Activated CD8-positive, alpha-beta T cell treated with anti-CD3 and anti-CD28 coated beads, Interleukin-2, amount 10 ng/mL, durations not matched to agents 7 days and 5 days (primary cell): ENCODE measurements at regions not wholly inside any gene's neighbourhood (a gene's known extent, or its start where the extent isn't known, plus 50 kb on each side); places are given as distances from the start of the nearest gene placed in this dataset.

Experiments used
- ATAC-seq: fragments of 150-1000 bp; cut with Tn5 transposase; one replicate; pipeline ENCODE4 v1.10.0; 2021; ENCODE audit warnings: moderate library complexity
- CTCF ChIA-PET: fragments of 350-600 bp; sonication (Branson Sonifier 250); formaldehyde crosslinking; loops from one replicate; lab custom pipeline; 2021; ENCODE audit warnings: antibody characterized with exemption; lab: Charles Lee
- POLR2A ChIA-PET: fragments of 350-600 bp; sonication (Branson Sonifier 250); formaldehyde crosslinking; loops from one replicate; lab custom pipeline; 2021; ENCODE audit warnings: antibody characterized with exemption; lab: Charles Lee
- DNase-seq: peaks from one replicate; pipeline ENCODE4 v3.0.0-alpha.2; 2020
- H3K27ac Mint-ChIP-seq: one replicate; pipeline ENCODE4 v1.8.0; 2021; ENCODE audit warnings: mild to moderate bottlenecking, mixed read lengths
- H3K27me3 Mint-ChIP-seq: one replicate; pipeline ENCODE4 v1.8.0; 2021; ENCODE audit warnings: low read depth, mixed read lengths
- H3K36me3 Mint-ChIP-seq: one replicate; pipeline ENCODE4 v1.8.0; 2021; ENCODE audit warnings: low read depth, mixed read lengths
- H3K4me1 Mint-ChIP-seq: one replicate; pipeline ENCODE4 v1.8.0; 2021; ENCODE audit warnings: low read depth, mixed read lengths
- H3K4me3 Mint-ChIP-seq: one replicate; pipeline ENCODE4 v1.8.0; 2021; ENCODE audit warnings: mild to moderate bottlenecking, mixed read lengths
- H3K9me3 Mint-ChIP-seq: one replicate; pipeline ENCODE4 v1.8.0; 2022; ENCODE audit warnings: mixed read lengths; ENCODE audit not compliant: insufficient read depth

DNA sequence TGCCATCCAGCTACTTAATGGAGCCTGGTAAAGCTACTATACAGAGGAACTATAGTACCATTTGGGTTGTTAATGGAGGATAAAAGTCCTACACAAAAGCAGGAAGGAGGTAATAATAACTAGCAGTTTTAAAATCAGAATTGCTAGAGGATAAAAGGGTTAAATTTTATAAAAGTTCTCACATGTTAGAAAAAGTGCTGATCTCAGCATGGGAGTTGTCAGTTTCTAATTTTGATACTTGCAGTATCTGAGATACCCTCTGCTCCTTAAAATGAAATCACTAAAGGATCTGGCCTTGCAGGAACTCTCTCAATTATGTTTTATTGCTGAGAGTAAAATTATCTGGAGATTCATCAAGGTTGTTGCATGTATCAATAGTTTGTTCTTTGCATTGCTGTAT, 272.2 kb upstream of the GYPC start:
- no peaks in the 10 kb centered on the region for H3K36me3 Mint-ChIP-seq
- peaks cover 8% of the 10 kb centered on the region for H3K9me3 Mint-ChIP-seq
- no peak overlapping the region for H3K4me3 Mint-ChIP-seq
- CTCF ChIA-PET, result no interaction called here
- DNase-seq, result no peak
- ATAC-seq, result no peak
- POLR2A ChIA-PET, result no interaction called here
- H3K27me3 Mint-ChIP-seq, result peaks cover 5% of the 10 kb centered on the region
- H3K27ac Mint-ChIP-seq, result no peak overlapping the region
- no peaks in the 10 kb centered on the region for H3K4me1 Mint-ChIP-seq

DNA sequence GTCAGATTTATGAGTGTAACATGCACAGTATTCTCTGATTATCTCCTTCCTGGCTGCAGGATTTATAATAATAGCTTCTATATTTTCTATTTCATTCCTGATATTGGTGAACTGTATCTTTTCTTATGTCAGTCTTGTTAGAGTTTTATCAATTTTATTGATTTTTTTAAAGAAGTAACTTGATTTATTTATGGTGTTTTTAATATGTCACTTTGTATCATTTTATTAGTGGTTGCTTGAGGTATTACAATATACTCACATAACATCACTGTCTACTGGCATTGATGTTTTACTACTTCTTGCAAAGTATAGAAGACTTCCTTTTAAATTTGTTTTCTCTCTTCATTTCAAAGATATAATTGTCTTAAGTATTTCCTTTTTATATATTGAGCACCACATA, 270.5 kb upstream of the GYPC start:
- Mint-ChIP-seq H3K36me3 (no peaks in the 10 kb centered on the region), H3K4me1 (no peaks in the 10 kb centered on the region), H3K27ac (no peak overlapping the region), H3K4me3 (no peak overlapping the region), H3K9me3 (peaks cover 8% of the 10 kb centered on the region), H3K27me3 (no peaks in the 10 kb centered on the region)
- DNase-seq (no peak), ATAC-seq (no peak)
- ChIA-PET POLR2A (no interaction called here), CTCF (no interaction called here)

DNA sequence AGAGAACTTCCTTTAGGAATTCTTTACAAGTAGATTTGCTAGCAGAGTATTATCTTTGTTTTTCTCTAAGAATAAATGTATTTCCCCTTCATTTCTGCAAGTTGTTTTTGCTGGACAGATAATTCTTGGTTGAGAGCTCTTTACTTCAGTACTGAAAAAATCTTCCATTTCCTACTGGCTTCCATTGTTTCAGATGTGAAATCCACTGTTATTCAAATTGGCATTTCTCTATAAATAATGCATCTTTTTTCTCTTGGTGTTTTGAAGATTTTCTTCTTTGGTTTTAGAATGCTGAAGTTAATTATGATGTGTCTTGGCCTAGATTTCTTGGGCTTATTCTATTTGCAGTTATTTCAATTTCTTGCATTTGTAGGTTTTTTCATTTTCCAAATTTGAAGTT, 270.0 kb upstream of the GYPC start:
- H3K27me3 Mint-ChIP-seq, result no peaks in the 10 kb centered on the region
- H3K36me3 Mint-ChIP-seq, result no peaks in the 10 kb centered on the region
- POLR2A ChIA-PET, result no interaction called here
- ATAC-seq, result no peak
- no peak overlapping the region for H3K4me3 Mint-ChIP-seq
- H3K27ac Mint-ChIP-seq, result no peak overlapping the region
- H3K9me3 Mint-ChIP-seq, result peaks cover 8% of the 10 kb centered on the region
- CTCF ChIA-PET, result no interaction called here
- no peak for DNase-seq
- H3K4me1 Mint-ChIP-seq, result no peaks in the 10 kb centered on the region

DNA sequence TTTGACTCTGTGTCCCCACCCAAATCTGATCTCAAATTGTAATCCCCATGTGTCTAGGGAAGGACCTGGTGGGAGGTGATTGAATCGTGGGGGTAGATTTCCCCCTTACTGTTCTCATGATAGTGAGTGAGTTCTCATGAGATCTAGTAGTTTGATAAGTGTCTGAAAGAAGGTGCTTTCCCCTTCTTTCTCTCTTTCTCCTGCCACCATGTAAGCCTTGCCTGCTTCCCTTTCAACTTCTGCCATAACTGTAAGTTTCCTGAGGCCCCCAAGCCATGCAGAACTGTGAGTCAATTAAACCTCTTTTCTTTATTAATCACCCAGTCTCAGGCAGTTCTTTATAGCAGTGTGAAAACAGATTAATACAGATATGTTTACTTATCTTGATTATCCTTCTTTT, 266.5 kb upstream of the GYPC start:
- Mint-ChIP-seq H3K27ac (no peak overlapping the region), H3K27me3 (peaks cover 4% of the 10 kb centered on the region), H3K4me3 (no peak overlapping the region), H3K9me3 (peaks cover 8% of the 10 kb centered on the region), H3K4me1 (no peaks in the 10 kb centered on the region), H3K36me3 (no peaks in the 10 kb centered on the region)
- CTCF ChIA-PET, result no interaction called here
- ATAC-seq, result no peak
- POLR2A ChIA-PET, result no interaction called here
- no peak for DNase-seq

DNA sequence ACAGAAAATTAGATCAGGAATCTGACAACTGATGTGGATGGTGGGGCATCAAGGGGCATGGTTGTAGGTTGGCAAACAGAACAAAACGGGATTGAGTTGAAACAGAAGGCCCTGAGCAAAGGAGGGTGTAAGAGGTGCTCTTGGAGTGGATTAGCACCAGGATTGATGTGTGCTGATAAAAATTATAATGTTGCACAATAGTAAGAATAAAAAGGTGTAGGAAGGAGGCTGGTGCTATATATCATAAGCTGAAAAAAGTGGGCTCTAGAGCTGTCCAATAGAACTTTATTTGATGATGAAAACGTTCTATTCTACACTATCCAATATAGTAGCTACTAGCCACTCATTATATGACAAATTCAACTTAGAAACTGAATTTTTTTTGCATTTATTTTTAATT, 263.1 kb upstream of the GYPC start:
- ChIA-PET CTCF (no interaction called here), POLR2A (no interaction called here)
- H3K27me3 Mint-ChIP-seq, result peaks cover 12% of the 10 kb centered on the region
- ATAC-seq, result no peak
- no peak overlapping the region for H3K4me3 Mint-ChIP-seq
- H3K9me3 Mint-ChIP-seq, result no peaks in the 10 kb centered on the region
- no peaks in the 10 kb centered on the region for H3K4me1 Mint-ChIP-seq
- H3K36me3 Mint-ChIP-seq, result no peaks in the 10 kb centered on the region
- no peak for DNase-seq
- no peak overlapping the region for H3K27ac Mint-ChIP-seq

DNA sequence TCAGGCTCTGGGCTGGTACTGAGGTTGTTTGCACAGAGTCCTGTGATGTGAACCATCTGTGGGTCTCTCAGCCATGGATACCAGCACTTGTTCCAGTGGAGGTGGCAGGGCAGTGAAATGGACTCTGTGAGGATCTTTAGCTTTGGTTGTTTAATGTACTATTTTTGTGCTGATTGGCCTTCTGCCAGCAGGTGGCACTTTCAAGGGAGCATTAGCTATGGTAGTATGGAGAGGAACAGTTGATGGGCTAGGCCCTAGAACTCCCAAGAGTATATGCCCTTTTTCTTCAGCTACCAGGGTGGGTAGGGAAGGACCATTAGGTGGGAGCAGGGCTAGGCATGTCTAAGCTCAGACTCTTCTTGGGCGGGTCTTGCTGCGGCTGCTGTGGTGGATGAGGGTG, 257.0 kb upstream of the GYPC start:
- no peaks in the 10 kb centered on the region for H3K36me3 Mint-ChIP-seq
- peaks cover 13% of the 10 kb centered on the region for H3K27me3 Mint-ChIP-seq
- H3K9me3 Mint-ChIP-seq, result no peaks in the 10 kb centered on the region
- ChIA-PET POLR2A (no interaction called here), CTCF (interaction anchor here (0.7 to 3.4 kb wide), 11 partner anchors 8 to 573 kb away, joined by 3 to 21 read pairs (median 4); no protein-coding TSS in a partner anchor)
- ATAC-seq (no peak), DNase-seq (peak; percentile 43)
- H3K4me1 Mint-ChIP-seq, result no peaks in the 10 kb centered on the region
- no peak overlapping the region for H3K27ac Mint-ChIP-seq
- no peak overlapping the region for H3K4me3 Mint-ChIP-seq

DNA sequence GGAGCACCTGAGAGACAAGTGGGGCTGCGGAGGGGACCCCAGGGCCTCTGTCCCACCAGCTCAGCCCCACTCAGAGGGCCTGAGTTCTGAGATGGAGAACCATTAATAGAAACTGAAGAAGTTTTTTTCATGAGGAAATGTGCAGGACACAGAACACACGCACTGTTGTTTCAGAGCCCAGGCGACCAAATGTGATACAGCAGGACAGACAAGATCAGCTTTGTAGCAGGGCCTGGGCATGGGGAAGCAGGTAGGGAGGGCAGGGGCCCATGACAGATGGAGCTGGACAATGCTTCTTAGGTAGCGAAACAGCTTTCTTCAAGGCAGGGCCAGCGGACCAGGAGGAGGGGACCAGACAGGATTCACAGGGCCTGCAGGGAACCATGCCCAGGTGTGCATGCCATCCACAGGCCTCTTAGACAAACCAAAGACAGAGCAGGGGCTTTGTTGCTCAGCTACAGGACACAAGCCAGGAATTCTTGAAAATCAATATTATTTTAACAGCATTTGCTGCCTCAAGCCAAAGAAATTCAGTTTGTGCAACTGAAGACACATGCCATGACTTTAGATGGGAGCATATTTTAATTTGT, 252.8 kb upstream of the GYPC start:
- Mint-ChIP-seq H3K27ac (no peak overlapping the region), H3K9me3 (no peaks in the 10 kb centered on the region), H3K36me3 (no peaks in the 10 kb centered on the region), H3K4me3 (no peak overlapping the region), H3K4me1 (no peaks in the 10 kb centered on the region), H3K27me3 (peaks cover 2% of the 10 kb centered on the region)
- POLR2A ChIA-PET, result no interaction called here
- ATAC-seq, result no peak
- CTCF ChIA-PET, result no interaction called here
- DNase-seq, result no peak

DNA sequence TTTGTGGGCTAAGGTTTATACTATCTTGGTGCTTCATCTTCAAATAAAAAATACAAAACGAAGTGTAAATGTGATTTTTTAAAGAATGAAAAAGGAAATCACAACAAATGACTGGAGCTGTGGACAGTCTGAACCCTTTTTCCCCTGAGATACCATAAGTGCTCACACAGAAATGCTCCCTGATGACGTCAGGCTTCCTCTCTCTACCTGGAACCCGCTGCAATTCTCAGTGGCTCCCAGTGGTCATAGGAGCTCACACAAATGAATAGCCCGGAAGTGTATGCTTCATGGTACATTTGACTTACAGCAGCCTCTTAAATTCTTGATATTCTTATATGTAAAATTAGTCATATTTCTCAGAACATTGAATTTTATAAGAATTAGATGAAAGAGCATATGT, 249.7 kb upstream of the GYPC start:
- H3K36me3 Mint-ChIP-seq, result peaks cover under 1% of the 10 kb centered on the region
- DNase-seq (no peak), ATAC-seq (no peak)
- H3K9me3 Mint-ChIP-seq, result no peaks in the 10 kb centered on the region
- no peak overlapping the region for H3K4me3 Mint-ChIP-seq
- no peaks in the 10 kb centered on the region for H3K4me1 Mint-ChIP-seq
- no peak overlapping the region for H3K27ac Mint-ChIP-seq
- CTCF ChIA-PET, result no interaction called here
- peaks cover 3% of the 10 kb centered on the region for H3K27me3 Mint-ChIP-seq
- POLR2A ChIA-PET, result no interaction called here

DNA sequence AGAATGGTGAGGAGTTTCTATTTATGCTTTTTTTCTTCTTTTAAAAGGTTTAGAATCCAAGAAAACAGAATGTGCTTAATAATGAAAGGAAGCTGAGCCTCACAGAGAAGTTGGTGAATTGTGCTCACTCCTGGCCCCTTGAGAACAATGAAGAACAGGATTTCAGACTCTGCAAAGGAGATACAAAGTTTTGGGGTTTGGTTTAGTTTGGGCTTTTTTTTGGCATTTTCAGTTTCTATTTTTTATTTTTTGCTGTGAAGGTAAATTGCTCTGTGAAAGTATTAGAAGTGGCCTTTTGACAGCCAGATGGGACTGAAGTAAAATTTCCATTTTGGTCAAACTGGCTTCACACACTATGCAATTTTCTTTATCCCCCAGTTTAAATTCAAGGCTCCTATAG, 247.3 kb upstream of the GYPC start:
- Mint-ChIP-seq H3K27me3 (peaks cover 4% of the 10 kb centered on the region), H3K4me1 (peaks cover 18% of the 10 kb centered on the region), H3K9me3 (peaks cover 3% of the 10 kb centered on the region), H3K27ac (no peak overlapping the region), H3K36me3 (peaks cover 2% of the 10 kb centered on the region), H3K4me3 (no peak overlapping the region)
- ATAC-seq (no peak), DNase-seq (no peak)
- ChIA-PET POLR2A (no interaction called here), CTCF (interaction anchor here (1.8 kb wide), 1 partner anchor 9 kb away, joined by 7 read pairs; no protein-coding TSS in a partner anchor)

DNA sequence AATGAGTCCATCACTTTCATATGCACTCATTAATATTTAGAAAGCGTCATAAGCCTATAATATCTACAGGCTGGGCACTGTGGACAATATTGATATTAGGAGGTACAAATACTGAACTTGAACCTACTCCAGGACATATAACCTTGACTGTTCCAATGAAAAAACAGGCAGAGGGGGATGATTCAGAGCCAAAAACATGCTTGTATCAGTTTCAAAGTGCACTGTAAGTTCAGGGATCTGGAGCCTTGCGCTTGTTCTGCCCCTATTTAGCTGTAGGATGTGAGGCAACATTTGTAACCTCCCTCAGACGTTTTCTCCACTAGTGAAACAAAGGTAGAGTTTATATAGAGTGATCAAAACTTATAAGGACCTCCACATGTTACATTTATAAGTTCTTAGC, 246.1 kb upstream of the GYPC start:
- no peak for ATAC-seq
- no peak for DNase-seq
- Mint-ChIP-seq H3K4me3 (no peak overlapping the region), H3K36me3 (peaks cover 7% of the 10 kb centered on the region), H3K27me3 (peaks cover 3% of the 10 kb centered on the region), H3K4me1 (peaks cover 18% of the 10 kb centered on the region), H3K27ac (no peak overlapping the region), H3K9me3 (peaks cover 10% of the 10 kb centered on the region)
- CTCF ChIA-PET, result interaction anchor here (1.8 kb wide), 1 partner anchor 10 kb away, joined by 7 read pairs; no protein-coding TSS in a partner anchor
- POLR2A ChIA-PET, result no interaction called here

DNA sequence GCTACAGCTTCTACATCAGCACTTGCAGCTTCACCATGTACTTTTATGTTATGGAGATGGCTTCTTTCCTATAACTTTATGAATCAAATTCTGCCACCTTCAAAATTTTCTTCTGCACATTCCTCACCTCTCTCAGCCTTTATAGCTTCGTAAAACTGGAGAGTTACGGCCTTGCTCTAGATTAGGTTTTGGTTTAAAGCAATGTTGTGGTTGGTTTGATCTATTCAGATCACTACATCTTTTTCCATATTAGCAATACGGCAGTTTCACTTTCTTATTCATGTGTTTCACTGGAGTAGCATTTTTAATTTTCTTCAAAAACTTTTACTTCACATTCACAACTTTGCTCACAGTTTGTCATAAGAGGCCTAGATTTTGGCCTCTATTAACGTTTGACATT, 242.9 kb upstream of the GYPC start:
- Mint-ChIP-seq H3K9me3 (peaks cover 10% of the 10 kb centered on the region), H3K27ac (peak overlapping the region; percentile 62), H3K4me1 (peaks cover 18% of the 10 kb centered on the region), H3K27me3 (peaks cover 5% of the 10 kb centered on the region), H3K4me3 (peak overlapping the region; percentile 23), H3K36me3 (peaks cover 7% of the 10 kb centered on the region)
- no peak for DNase-seq
- ChIA-PET POLR2A (no interaction called here), CTCF (interaction anchor here (0.9 to 1.5 kb wide), 4 partner anchors 12 to 365 kb away, joined by 3 to 6 read pairs (median 4); no protein-coding TSS in a partner anchor)
- peak; percentile 96 for ATAC-seq

DNA sequence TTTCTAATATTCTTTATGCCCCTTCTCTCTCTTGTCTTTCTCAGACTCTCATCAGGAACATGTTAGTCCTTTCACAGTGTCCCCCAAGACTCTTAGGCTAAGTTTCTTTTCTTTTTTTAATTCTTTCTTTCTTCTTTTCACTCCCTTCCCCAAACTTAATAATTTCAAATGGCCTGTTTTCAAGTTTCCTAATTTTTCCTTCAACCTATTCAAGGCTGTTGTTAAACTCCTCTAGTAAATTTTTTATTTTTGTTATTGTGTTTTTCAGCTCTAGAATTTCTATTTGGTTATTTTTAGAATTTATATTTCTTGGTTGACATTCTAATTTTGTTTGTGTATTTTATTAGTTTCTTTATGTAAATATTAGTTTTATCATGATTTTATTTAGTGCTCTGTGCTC, 236.6 kb upstream of the GYPC start:
- Mint-ChIP-seq H3K4me3 (no peak overlapping the region), H3K27ac (no peak overlapping the region), H3K27me3 (peaks cover 7% of the 10 kb centered on the region), H3K4me1 (no peaks in the 10 kb centered on the region), H3K9me3 (peaks cover 12% of the 10 kb centered on the region), H3K36me3 (peaks cover 4% of the 10 kb centered on the region)
- ATAC-seq (no peak), DNase-seq (no peak)
- ChIA-PET CTCF (no interaction called here), POLR2A (no interaction called here)

DNA sequence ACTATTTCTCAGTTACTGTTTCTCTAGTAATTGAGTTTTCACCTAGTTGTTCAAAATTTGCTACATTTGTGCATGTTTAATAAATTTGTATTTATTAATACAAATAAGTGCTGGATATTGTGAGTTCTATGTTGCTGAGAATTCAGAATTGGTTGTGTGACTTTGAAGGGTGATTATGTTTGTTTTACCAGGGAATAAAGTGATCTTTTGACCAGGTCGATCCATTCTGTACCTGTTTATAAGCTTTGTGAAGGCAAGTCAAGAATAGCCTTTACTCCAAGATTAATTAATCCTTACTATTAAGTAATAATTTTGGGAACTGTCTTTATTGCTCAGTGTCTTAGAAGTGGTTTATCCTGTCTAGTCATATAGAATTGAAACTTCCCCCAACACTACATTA, 230.0 kb upstream of the GYPC start:
- Mint-ChIP-seq H3K9me3 (no peaks in the 10 kb centered on the region), H3K27me3 (peaks cover 15% of the 10 kb centered on the region), H3K27ac (no peak overlapping the region), H3K4me3 (no peak overlapping the region), H3K4me1 (no peaks in the 10 kb centered on the region), H3K36me3 (no peaks in the 10 kb centered on the region)
- ATAC-seq, result no peak
- ChIA-PET POLR2A (no interaction called here), CTCF (interaction anchor here (0.6 kb wide), 1 partner anchor 27 kb away, joined by 3 read pairs; no protein-coding TSS in a partner anchor)
- DNase-seq, result no peak
